ENCODE measurements at regions not wholly inside any gene's neighbourhood (a gene's known extent, or its start where the extent isn't known, plus 50 kb on each side); places are given as distances from the start of the nearest gene placed in this dataset.

DNA sequence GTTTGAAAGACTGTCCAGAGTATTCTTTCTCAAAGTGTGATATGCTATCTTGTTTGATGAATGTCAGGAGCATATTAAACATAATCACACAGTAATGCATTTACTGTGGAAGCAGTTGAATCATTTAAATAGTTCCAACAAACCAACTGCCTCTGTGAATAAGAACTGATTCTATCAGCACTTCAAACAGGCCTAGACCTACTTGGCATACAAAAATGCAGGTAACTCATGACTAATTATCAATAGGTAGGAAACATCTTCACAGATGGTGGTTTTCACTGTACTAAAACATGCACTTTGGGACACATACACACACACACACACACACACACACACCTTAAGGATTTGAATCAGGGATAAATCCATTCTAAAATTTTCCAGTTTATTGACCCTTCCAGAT, 91.2 kb upstream of the SNX2 start:
- TF ChIP-seq JUN (CRISPR knock-in tag; IDR thresholded peaks at IDR 0.05) (no peak), RORB (CRISPR knock-in tag; IDR thresholded peaks at IDR 0.05) (no peak), ZNF138 (CRISPR knock-in tag; conservative IDR thresholded peaks at IDR 0.05) (no peak)
- TF ChIP-seq, protein P1, sequence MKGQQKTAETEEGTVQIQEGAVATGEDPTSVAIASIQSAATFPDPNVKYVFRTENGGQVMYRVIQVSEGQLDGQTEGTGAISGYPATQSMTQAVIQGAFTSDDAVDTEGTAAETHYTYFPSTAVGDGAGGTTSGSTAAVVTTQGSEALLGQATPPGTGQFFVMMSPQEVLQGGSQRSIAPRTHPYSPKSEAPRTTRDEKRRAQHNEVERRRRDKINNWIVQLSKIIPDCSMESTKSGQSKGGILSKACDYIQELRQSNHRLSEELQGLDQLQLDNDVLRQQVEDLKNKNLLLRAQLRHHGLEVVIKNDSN (CRISPR knock-in tag; IDR thresholded peaks at IDR 0.05) = no peak
- TF ChIP-seq, protein P2, sequence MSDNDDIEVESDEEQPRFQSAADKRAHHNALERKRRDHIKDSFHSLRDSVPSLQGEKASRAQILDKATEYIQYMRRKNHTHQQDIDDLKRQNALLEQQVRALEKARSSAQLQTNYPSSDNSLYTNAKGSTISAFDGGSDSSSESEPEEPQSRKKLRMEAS (CRISPR knock-in tag; IDR thresholded peaks at IDR 0.05) = no peak
- TF ChIP-seq, protein P3, sequence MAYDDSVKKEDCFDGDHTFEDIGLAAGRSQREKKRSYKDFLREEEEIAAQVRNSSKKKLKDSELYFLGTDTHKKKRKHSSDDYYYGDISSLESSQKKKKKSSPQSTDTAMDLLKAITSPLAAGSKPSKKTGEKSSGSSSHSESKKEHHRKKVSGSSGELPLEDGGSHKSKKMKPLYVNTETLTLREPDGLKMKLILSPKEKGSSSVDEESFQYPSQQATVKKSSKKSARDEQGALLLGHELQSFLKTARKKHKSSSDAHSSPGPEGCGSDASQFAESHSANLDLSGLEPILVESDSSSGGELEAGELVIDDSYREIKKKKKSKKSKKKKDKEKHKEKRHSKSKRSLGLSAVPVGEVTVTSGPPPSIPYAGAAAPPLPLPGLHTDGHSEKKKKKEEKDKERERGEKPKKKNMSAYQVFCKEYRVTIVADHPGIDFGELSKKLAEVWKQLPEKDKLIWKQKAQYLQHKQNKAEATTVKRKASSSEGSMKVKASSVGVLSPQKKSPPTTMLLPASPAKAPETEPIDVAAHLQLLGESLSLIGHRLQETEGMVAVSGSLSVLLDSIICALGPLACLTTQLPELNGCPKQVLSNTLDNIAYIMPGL (CRISPR knock-in tag; IDR thresholded peaks at IDR 0.05) = no peak
- TF ChIP-seq, protein P4, sequence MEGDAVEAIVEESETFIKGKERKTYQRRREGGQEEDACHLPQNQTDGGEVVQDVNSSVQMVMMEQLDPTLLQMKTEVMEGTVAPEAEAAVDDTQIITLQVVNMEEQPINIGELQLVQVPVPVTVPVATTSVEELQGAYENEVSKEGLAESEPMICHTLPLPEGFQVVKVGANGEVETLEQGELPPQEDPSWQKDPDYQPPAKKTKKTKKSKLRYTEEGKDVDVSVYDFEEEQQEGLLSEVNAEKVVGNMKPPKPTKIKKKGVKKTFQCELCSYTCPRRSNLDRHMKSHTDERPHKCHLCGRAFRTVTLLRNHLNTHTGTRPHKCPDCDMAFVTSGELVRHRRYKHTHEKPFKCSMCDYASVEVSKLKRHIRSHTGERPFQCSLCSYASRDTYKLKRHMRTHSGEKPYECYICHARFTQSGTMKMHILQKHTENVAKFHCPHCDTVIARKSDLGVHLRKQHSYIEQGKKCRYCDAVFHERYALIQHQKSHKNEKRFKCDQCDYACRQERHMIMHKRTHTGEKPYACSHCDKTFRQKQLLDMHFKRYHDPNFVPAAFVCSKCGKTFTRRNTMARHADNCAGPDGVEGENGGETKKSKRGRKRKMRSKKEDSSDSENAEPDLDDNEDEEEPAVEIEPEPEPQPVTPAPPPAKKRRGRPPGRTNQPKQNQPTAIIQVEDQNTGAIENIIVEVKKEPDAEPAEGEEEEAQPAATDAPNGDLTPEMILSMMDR (IDR thresholded peaks at IDR 0.05) = no peak

Data from WTC11 (cell line).